Urothelium cell line (cell line): ENCODE measurements at regions not wholly inside any gene's neighbourhood (a gene's known extent, or its start where the extent isn't known, plus 50 kb on each side); places are given as distances from the start of the nearest gene placed in this dataset.

Experiments
- DNase-seq: peaks from one replicate; pipeline ENCODE4 v3.0.0; 2011; ENCODE audit warnings: low spot score, mixed read lengths
- FAIRE-seq: peaks from 2 replicates; lab custom pipeline; 2011; peaks lifted over from hg19 to GRCh38; lab: Jason Lieb, UNC

- no peak for DNase-seq
- FAIRE-seq: no peak
These were observed 157.4 kb downstream of the HS3ST1 start for GRCh38 chr4:11271263-11271662.

GRCh38 chr4:11268149-11268548 lies 160.5 kb downstream of the HS3ST1 start:
- no peak for DNase-seq
- FAIRE-seq: no peak

GRCh38 chr4:11264841-11265240 lies 163.9 kb downstream of the HS3ST1 start:
- no peak for FAIRE-seq

GRCh38 chr4:11264346-11264745 lies 164.3 kb downstream of the HS3ST1 start:
- no peak for FAIRE-seq
- no peak for DNase-seq

More at GRCh38 chr4:11264841-11265240, 163.9 kb downstream of the HS3ST1 start:
- no peak for DNase-seq

GRCh38 chr4:11263208-11263607 lies 165.5 kb downstream of the HS3ST1 start:
- DNase-seq (no peak), FAIRE-seq (no peak)

GRCh38 chr4:11261066-11261850 lies 167.4 kb downstream of the HS3ST1 start:
- no peak for FAIRE-seq

GRCh38 chr4:11259837-11260236 lies 168.9 kb downstream of the HS3ST1 start:
- FAIRE-seq (no peak), DNase-seq (no peak)

More at GRCh38 chr4:11261066-11261850, 167.4 kb downstream of the HS3ST1 start:
- no peak for DNase-seq

GRCh38 chr4:11252149-11252548 lies 176.5 kb downstream of the HS3ST1 start:
- DNase-seq (no peak), FAIRE-seq (no peak)

- no peak for FAIRE-seq
- DNase-seq: no peak
These were observed 178.2 kb downstream of the HS3ST1 start for GRCh38 chr4:11250510-11250909.

GRCh38 chr4:11232015-11232414 lies 196.7 kb downstream of the HS3ST1 start:
- FAIRE-seq: no peak
- no peak for DNase-seq

- FAIRE-seq (no peak), DNase-seq (no peak)
These were observed 197.8 kb downstream of the HS3ST1 start for GRCh38 chr4:11230866-11231265.

GRCh38 chr4:11228530-11228929 lies 200.2 kb downstream of the HS3ST1 start:
- DNase-seq: no peak
- FAIRE-seq: no peak

GRCh38 chr4:11223311-11223710 lies 205.4 kb downstream of the HS3ST1 start:
- DNase-seq (no peak), FAIRE-seq (no peak)

GRCh38 chr4:11218692-11219091 lies 210.0 kb downstream of the HS3ST1 start:
- DNase-seq (no peak), FAIRE-seq (no peak)

- FAIRE-seq (no peak), DNase-seq (no peak)
These were observed 212.2 kb downstream of the HS3ST1 start for GRCh38 chr4:11216520-11216919.

GRCh38 chr4:11214281-11214680 lies 214.4 kb downstream of the HS3ST1 start:
- FAIRE-seq (no peak), DNase-seq (no peak)

- no peak for FAIRE-seq
These were observed 218.9 kb downstream of the HS3ST1 start for GRCh38 chr4:11209826-11210225.

GRCh38 chr4:11201256-11201655 lies 227.4 kb downstream of the HS3ST1 start:
- no peak for FAIRE-seq
- DNase-seq: no peak

More at GRCh38 chr4:11209826-11210225, 218.9 kb downstream of the HS3ST1 start:
- no peak for DNase-seq

GRCh38 chr4:11198516-11199305 lies 230.0 kb downstream of the HS3ST1 start:
- no peak for FAIRE-seq
- DNase-seq: no peak

- FAIRE-seq: no peak
- DNase-seq: no peak
These were observed 230.9 kb downstream of the HS3ST1 start for GRCh38 chr4:11197631-11198341.

- DNase-seq (no peak), FAIRE-seq (no peak)
These were observed 231.7 kb downstream of the HS3ST1 start for GRCh38 chr4:11196927-11197522.
